ENCODE measurements at regions not wholly inside any gene's neighbourhood (a gene's known extent, or its start where the extent isn't known, plus 50 kb on each side); places are given as distances from the start of the nearest gene placed in this dataset.

DNA sequence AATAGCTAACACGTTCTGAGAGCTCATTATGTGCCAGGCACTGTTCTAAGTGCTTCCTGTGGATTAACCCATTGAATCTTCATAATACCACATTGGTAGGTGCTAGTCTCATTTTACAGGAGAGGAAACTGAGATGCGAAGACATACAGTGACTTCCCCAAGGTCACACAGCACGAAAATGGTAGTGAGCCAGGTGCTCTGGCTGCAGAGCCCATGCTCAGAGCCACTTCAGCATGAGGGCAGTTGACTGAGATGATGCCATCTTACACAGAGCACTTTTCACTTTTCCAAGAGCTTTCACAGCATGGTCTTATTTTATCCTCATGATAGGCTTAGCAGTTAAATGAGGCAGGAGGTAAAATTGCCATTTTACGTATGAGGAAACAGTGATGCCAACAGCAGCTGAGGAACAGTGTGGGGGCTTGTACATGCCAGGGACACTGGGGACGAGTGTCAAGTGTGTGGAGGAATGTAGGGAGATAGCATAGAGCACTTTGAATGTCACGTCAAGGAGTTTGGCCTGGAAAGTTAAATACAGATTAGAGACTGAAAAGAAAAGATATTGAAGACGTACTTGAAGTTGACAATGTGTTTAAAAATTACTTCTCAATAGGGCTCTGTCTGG lies 180.0 kb downstream of the KIF4B start:
- DNase-seq (ENCODE audit: extremely low read depth in 1 of 4, low spot score in 3 of 4) (no peak), ATAC-seq (no peak), FAIRE-seq (no peak)
- no peaks in the 10 kb centered on the region for H3K27me3 ChIP-seq (ENCODE audit: control insufficient read depth in 2 of 2, insufficient read depth in 2 of 2, low read length in 2 of 2)
- H3K4me3 ChIP-seq: no peak overlapping the region
- no peak overlapping the region for H3K27ac ChIP-seq (ENCODE audit: extremely low read depth, low read depth, low read length)
- H4K20me1 ChIP-seq (replicated peaks; ENCODE audit: control insufficient read depth, insufficient read depth, low read length): no peaks in the 10 kb centered on the region
- CTCF ChIA-PET (ENCODE audit: low intra/inter-chr PET ratio): no interaction called here
- BruUV-seq (replicated peaks): no TSS peak
- H3K9me1 ChIP-seq (ENCODE audit: control insufficient read depth, insufficient read depth, low read length): no peaks in the 10 kb centered on the region
- H3K4me2 ChIP-seq (ENCODE audit: insufficient read depth, low read length): no peak overlapping the region
- no peaks in the 10 kb centered on the region for H3K36me3 ChIP-seq (ENCODE audit: control insufficient read depth, insufficient read depth, low read length)
- no peaks in the 10 kb centered on the region for H3K4me1 ChIP-seq (replicated peaks in 1 of 2; ENCODE audit: control insufficient read depth in 2 of 2, insufficient read depth in 2 of 2, low read length in 2 of 2)
- intact Hi-C loops (cut with micrococcal nuclease) (no loop called here), in situ Hi-C loops (cut with MboI) (no loop called here)
- no peak overlapping the region for H2AFZ ChIP-seq (ENCODE audit: low read depth, low read length)
- H3K79me2 ChIP-seq (ENCODE audit: control insufficient read depth, insufficient read depth, low read length): no peaks in the 10 kb centered on the region
- no peak for TF ChIP-seq ZNF79 (CRISPR knock-in tag; IDR thresholded peaks at IDR 0.05; ENCODE audit: low read depth)
- TF ChIP-seq ZNF274 (IDR thresholded peaks at IDR 0.05; ENCODE audit: borderline replicate concordance, low read depth, low read length): no peak
- no peak for TF ChIP-seq MCM5 (IDR thresholded peaks at IDR 0.05; ENCODE audit: low read depth)
- TF ChIP-seq EHMT2 (IDR thresholded peaks at IDR 0.05): no peak
- TF ChIP-seq, protein P1, sequence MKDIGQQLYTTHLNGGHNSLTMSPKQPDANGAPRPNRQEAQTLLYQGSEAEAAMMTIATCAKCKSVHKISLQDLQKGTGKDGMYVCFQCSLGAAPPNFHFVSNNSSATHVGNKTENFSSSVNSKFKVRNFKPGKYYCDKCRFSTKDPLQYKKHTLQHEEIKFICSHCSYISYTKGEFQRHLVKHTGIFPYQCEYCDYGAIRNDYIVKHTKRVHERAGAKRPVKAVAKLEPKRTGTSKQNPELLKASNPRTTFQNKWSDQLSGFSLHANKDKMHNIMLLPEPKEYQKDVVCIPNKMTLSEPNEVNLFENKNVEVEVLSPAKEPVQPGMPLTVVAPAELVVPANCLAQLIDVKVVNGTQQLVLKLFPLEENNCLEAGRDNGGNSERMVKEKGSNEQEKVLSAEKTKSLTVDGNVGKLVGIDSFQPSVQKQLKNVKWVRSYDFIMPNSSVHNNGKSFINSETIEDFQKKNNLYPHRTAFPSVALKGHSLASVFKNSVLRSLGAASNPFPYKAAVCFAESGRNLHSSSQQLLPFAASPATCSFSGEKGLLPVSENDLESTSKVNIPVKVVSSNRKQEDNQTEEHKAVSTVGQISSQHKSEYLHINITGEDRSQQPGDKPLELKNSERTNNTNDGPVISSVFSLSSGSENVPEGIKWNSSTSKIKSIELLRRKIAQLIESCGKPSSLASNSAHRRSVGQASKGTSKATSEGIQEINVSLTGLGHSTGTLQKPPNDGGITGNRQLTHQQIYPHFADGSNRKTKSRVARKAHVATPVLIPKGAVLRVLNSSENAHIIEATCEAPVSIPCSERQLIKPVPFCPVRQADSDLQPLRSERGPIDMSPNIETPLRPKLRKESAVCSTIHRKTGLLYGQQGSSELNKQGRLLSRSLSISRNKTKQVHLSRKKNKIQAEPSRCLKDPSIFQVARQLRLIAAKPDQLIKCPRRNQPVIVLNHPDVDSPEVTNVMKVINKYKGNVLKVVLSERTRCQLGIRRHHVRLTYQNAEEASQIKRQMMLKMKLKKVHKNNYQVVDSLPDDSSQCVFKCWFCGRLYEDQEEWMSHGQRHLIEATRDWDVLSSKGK (CRISPR knock-in tag; IDR thresholded peaks at IDR 0.05): no peak
- no peak for TF ChIP-seq MYC (IDR thresholded peaks at IDR 0.05; ENCODE audit: low read depth, low read length)
- no peak for TF ChIP-seq MYC (CRISPR knock-in tag; IDR thresholded peaks at IDR 0.05; ENCODE audit: borderline replicate concordance, low read depth)
- TF ChIP-seq ZNF695 (CRISPR knock-in tag; IDR thresholded peaks at IDR 0.05): no peak
- no peak for TF ChIP-seq NFYB (IDR thresholded peaks at IDR 0.05; ENCODE audit: extremely low read depth, insufficient read length)
- no peak for TF ChIP-seq ZSCAN32 (CRISPR knock-in tag; IDR thresholded peaks at IDR 0.05)
- no peak for TF ChIP-seq PTBP1 (IDR thresholded peaks at IDR 0.05; ENCODE audit: low read depth, low read length)
- no peak for TF ChIP-seq VEZF1 (CRISPR knock-in tag; IDR thresholded peaks at IDR 0.05)
- no peak for TF ChIP-seq U2AF1 (optimal IDR thresholded peaks at IDR 0.05; ENCODE audit: low read depth, low read length)
- TF ChIP-seq RB1 (IDR thresholded peaks at IDR 0.05; ENCODE audit: low read depth): no peak
- TF ChIP-seq NEUROD1 (IDR thresholded peaks at IDR 0.05; ENCODE audit: borderline replicate concordance, low read depth, low read length, partially characterized antibody): no peak
- TF ChIP-seq KLF1 (tag; IDR thresholded peaks at IDR 0.05): no peak
- TF ChIP-seq ZNF668 (CRISPR knock-in tag; IDR thresholded peaks at IDR 0.05): no peak
- no peak overlapping the region for H3K9ac ChIP-seq (ENCODE audit: insufficient read depth in 1 of 2, low read depth in 2 of 2, low read length in 2 of 2)
- under 1% methylated on average over 7 of the region's 7 CpGs for WGBS (ENCODE audit: insufficient coverage, low coverage, missing lambda C conversion rate)
- H3K9me3 ChIP-seq (replicated peaks; ENCODE audit: control insufficient read depth, insufficient read depth, low read depth, low read length): no peaks in the 10 kb centered on the region
- POLR2A ChIA-PET: interaction anchor here (0.6 kb wide), 1 partner anchor 178 kb away, joined by 3 read pairs; no protein-coding TSS in a partner anchor
